ENCODE measurements at regions not wholly inside any gene's neighbourhood (a gene's known extent, or its start where the extent isn't known, plus 50 kb on each side); places are given as distances from the start of the nearest gene placed in this dataset.

DNA sequence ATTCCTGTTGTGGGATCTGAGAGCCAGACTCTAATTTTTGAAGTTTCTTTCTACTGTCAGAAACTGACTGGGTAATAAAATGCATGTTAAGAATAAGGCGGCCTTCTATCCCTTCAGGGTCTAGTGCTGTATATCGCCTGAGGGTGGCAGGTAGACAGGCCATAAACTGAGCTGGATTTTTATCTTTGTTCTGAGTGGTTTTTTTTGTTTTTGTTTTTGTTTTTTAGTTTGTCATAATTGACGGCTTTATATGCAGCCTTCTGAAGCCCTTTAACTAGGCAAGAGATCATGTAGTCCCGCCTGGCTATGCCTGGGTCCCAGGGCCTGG, 747.7 kb upstream of the ADGRB3 start:
- ChIA-PET POLR2A (ENCODE audit: partially characterized antibody) (no interaction called here), CTCF (ENCODE audit: partially characterized antibody) (no interaction called here)
- intact Hi-C loops (cut with micrococcal nuclease): no loop called here
- Histone ChIP-seq H3K27me3 (ENCODE audit: insufficient read depth, low read length) (no peaks in the 10 kb centered on the region), H3K27ac (ENCODE audit: low read depth, low read length) (no peak overlapping the region), H3K36me3 (ENCODE audit: insufficient read depth, low read length) (no peaks in the 10 kb centered on the region), H3K4me3 (ENCODE audit: low read length in 2 of 2) (no peak overlapping the region), H3K9me3 (ENCODE audit: control insufficient read depth in 1 of 2, low read length in 2 of 2) (no peaks in the 10 kb centered on the region), H3K4me1 (ENCODE audit: insufficient read depth, low read length) (no peaks in the 10 kb centered on the region)
- Mint-ChIP-seq H3K4me3 (no peak overlapping the region), H3K27ac (no peak overlapping the region), H3K36me3 (no peaks in the 10 kb centered on the region), H3K27me3 (no peaks in the 10 kb centered on the region), H3K4me1 (no peaks in the 10 kb centered on the region), H3K9me3 (peaks cover 0 to 11% (median 5%) of the 10 kb centered on the region in 8 donors)
- DNase-seq: no peak

DNA sequence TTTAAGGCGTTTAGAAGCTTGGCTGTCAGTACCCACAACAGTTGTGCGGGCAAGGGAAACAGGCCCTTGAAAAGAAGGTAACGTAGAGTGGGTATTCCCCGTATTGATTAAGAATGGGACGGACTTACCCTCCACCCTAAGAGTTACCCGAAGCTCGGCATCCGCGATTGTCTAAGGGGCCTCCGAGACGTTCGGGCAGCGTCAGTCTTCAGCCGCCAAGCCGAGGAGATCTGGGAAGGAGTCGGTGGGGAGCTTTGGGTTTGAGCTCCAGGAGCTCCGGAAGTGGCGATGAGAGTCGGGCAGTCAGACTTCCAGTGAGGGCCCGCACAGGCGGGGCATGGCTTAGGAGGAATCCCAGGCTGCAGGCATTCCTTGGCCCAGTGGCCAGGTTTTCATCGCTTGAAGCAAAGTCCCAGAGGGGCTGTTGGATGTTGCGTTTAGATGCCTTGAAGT, 748.2 kb upstream of the ADGRB3 start:
- Histone ChIP-seq H3K36me3 (ENCODE audit: insufficient read depth, low read length) (no peaks in the 10 kb centered on the region), H3K27me3 (ENCODE audit: insufficient read depth, low read length) (no peaks in the 10 kb centered on the region), H3K27ac (ENCODE audit: low read depth, low read length) (no peak overlapping the region), H3K9me3 (ENCODE audit: control insufficient read depth in 1 of 2, low read length in 2 of 2) (no peaks in the 10 kb centered on the region), H3K4me1 (ENCODE audit: insufficient read depth, low read length) (no peaks in the 10 kb centered on the region), H3K4me3 (ENCODE audit: low read length in 2 of 2) (no peak overlapping the region)
- ChIA-PET POLR2A (ENCODE audit: partially characterized antibody) (no interaction called here), CTCF (ENCODE audit: partially characterized antibody) (no interaction called here)
- Mint-ChIP-seq H3K9me3 (peaks cover 0 to 11% (median 5%) of the 10 kb centered on the region in 8 donors), H3K4me3 (no peak overlapping the region), H3K27me3 (no peaks in the 10 kb centered on the region), H3K4me1 (no peaks in the 10 kb centered on the region), H3K36me3 (no peaks in the 10 kb centered on the region), H3K27ac (no peak overlapping the region)
- intact Hi-C loops (cut with micrococcal nuclease): no loop called here
- no peak for DNase-seq

DNA sequence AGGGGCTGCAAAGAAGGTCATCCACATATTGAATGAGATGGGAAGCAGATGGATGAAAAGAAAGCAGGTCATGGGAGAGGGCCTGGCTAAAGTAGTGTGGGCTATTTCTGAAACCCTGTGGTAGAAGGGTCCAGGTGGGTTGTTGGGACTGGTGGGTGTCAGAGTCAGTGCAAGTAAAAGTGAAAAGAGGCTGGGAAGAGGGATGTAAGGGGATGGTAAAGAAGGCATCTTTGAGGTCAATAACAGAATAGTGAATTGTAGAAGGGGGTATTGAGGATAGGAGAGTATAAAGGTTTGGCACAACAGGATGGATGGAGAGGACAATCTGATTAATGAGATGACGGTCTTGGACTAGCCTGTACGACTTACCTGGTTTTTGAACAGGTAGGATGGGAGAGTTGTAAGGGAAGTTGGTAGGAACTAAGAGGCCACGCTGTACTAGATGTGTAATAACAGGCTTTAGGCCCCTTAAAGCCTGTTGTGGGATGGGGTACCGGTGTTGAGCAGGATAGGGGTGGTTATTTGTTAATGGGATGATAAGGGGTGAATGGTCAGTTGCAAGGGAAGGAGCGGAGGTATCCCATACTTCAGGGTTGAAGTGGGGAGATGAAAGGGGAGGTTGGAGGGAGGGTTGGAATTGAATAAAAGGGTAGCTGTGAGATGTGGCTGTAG, 748.9 kb upstream of the ADGRB3 start:
- Mint-ChIP-seq H3K27me3 (no peaks in the 10 kb centered on the region), H3K4me3 (no peak overlapping the region), H3K4me1 (no peaks in the 10 kb centered on the region), H3K9me3 (peaks cover 0 to 11% (median 5%) of the 10 kb centered on the region in 8 donors), H3K27ac (no peak overlapping the region), H3K36me3 (no peaks in the 10 kb centered on the region)
- no peaks in the 10 kb centered on the region for H3K9me3 ChIP-seq (ENCODE audit: control insufficient read depth in 1 of 2, low read length in 2 of 2)
- H3K4me1 ChIP-seq (ENCODE audit: insufficient read depth, low read length): no peaks in the 10 kb centered on the region
- CTCF ChIA-PET (ENCODE audit: partially characterized antibody): no interaction called here
- no peak overlapping the region for H3K27ac ChIP-seq (ENCODE audit: low read depth, low read length)
- no peaks in the 10 kb centered on the region for H3K36me3 ChIP-seq (ENCODE audit: insufficient read depth, low read length)
- no peak overlapping the region for H3K4me3 ChIP-seq (ENCODE audit: low read length in 2 of 2)
- POLR2A ChIA-PET (ENCODE audit: partially characterized antibody): no interaction called here
- H3K27me3 ChIP-seq (ENCODE audit: insufficient read depth, low read length): no peaks in the 10 kb centered on the region
- intact Hi-C loops (cut with micrococcal nuclease): no loop called here
- DNase-seq: no peak

GRCh38 chr6:67885081-67886033, 749.7 kb upstream of the ADGRB3 start:
- intact Hi-C loops (cut with micrococcal nuclease): no loop called here
- H3K27ac Mint-ChIP-seq: no peak overlapping the region
- POLR2A ChIA-PET (ENCODE audit: partially characterized antibody): no interaction called here

DNA sequence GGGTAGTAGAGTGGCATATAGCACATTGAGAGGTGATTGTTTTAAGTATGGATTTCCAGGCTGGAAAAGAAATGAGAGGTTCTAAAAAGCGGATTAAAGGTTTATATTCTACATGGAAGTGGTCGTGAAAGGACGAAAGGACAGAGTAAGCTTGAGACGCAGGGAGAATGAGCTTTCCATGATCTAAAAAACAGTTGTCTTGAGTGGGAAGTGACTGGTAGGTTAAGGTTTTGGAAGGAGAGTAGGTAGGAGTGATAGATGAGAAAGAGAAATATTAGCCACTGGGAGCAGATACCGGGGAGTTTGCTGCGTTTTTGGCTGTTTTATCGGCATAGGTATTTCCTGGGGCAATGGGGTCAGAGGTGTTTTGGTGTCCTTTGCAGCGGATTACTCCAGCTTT, 750.6 kb upstream of the ADGRB3 start:
- Histone ChIP-seq H3K4me3 (ENCODE audit: low read length in 2 of 2) (no peak overlapping the region), H3K4me1 (ENCODE audit: insufficient read depth, low read length) (no peaks in the 10 kb centered on the region), H3K27me3 (ENCODE audit: insufficient read depth, low read length) (no peaks in the 10 kb centered on the region), H3K27ac (ENCODE audit: low read depth, low read length) (no peak overlapping the region), H3K9me3 (ENCODE audit: control insufficient read depth in 1 of 2, low read length in 2 of 2) (no peaks in the 10 kb centered on the region), H3K36me3 (ENCODE audit: insufficient read depth, low read length) (no peaks in the 10 kb centered on the region)
- H3K27me3 Mint-ChIP-seq: no peaks in the 10 kb centered on the region
- ChIA-PET POLR2A (ENCODE audit: partially characterized antibody) (no interaction called here), CTCF (ENCODE audit: partially characterized antibody) (no interaction called here)
- H3K4me3 Mint-ChIP-seq: no peak overlapping the region
- no peaks in the 10 kb centered on the region for H3K4me1 Mint-ChIP-seq
- no peaks in the 10 kb centered on the region for H3K36me3 Mint-ChIP-seq
- peaks cover 0 to 14% (median 5%) of the 10 kb centered on the region in 8 donors for H3K9me3 Mint-ChIP-seq
- intact Hi-C loops (cut with micrococcal nuclease): no loop called here
- no peak for DNase-seq
- no peak overlapping the region for H3K27ac Mint-ChIP-seq

More at GRCh38 chr6:67885081-67886033, 749.7 kb upstream of the ADGRB3 start:
- Histone ChIP-seq H3K36me3 (ENCODE audit: insufficient read depth, low read length) (no peaks in the 10 kb centered on the region), H3K27me3 (ENCODE audit: insufficient read depth, low read length) (no peaks in the 10 kb centered on the region), H3K9me3 (ENCODE audit: control insufficient read depth in 1 of 2, low read length in 2 of 2) (no peaks in the 10 kb centered on the region), H3K27ac (ENCODE audit: low read depth, low read length) (no peak overlapping the region), H3K4me3 (ENCODE audit: low read length in 2 of 2) (no peak overlapping the region), H3K4me1 (ENCODE audit: insufficient read depth, low read length) (no peaks in the 10 kb centered on the region)
- Mint-ChIP-seq H3K27me3 (no peaks in the 10 kb centered on the region), H3K36me3 (no peaks in the 10 kb centered on the region), H3K4me3 (no peak overlapping the region), H3K4me1 (no peaks in the 10 kb centered on the region), H3K9me3 (peaks cover 0 to 11% (median 5%) of the 10 kb centered on the region in 8 donors)
- no peak for DNase-seq
- CTCF ChIA-PET (ENCODE audit: partially characterized antibody): no interaction called here

DNA sequence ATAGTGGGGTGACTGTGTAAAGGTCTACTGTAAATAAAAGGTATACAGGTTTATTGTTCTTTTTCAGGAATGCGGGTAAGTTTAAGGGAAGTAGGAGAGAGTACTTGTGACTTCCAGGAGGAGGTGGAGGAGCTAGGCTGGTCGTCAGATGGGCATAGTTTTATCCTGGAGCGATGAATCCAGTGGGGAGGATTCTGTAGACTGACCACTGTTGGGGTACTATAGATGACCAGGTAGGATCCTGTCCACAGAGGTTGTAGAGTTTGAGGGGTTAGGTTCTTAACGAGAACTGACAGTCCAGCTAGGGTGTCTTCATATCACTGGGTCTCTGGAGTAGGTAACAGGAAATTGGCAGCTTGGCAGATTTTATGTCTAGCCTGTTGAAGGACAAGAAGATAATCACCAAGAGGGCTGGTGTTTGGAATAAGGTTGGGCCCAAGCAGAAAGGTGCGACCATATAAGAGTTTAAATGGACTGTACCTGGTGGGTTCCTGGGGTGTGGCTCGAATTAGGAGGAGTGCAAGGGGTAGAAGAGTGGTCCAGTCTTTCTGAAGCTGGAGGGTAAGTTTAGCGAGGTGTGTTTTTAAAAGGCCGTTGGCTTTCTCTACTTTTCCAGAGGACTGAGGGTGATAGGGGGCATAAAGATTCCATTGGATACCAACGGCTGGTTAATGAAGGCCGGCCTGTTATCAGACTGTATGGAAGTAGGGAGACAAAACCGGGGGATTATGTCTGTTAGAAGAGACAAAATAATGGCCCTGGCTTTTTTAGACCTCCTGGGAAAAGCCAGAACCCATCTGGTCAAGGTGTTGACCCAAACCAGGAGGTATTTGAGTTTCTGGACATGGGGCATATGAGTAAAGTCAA, 751.3 kb upstream of the ADGRB3 start:
- H3K4me1 Mint-ChIP-seq: no peaks in the 10 kb centered on the region

More for the DNA sequence above, 751.3 kb upstream of the ADGRB3 start:
- intact Hi-C loops (cut with micrococcal nuclease): no loop called here
- H3K27ac Mint-ChIP-seq: no peak overlapping the region
- Histone ChIP-seq H3K4me3 (ENCODE audit: low read length in 2 of 2) (no peak overlapping the region), H3K27ac (ENCODE audit: low read depth, low read length) (no peak overlapping the region), H3K9me3 (ENCODE audit: control insufficient read depth in 1 of 2, low read length in 2 of 2) (no peaks in the 10 kb centered on the region), H3K27me3 (ENCODE audit: insufficient read depth, low read length) (no peaks in the 10 kb centered on the region), H3K4me1 (ENCODE audit: insufficient read depth, low read length) (no peaks in the 10 kb centered on the region), H3K36me3 (ENCODE audit: insufficient read depth, low read length) (no peaks in the 10 kb centered on the region)
- H3K9me3 Mint-ChIP-seq: peaks cover 0 to 10% (median 4%) of the 10 kb centered on the region in 8 donors
- H3K4me3 Mint-ChIP-seq: no peak overlapping the region
- POLR2A ChIA-PET (ENCODE audit: partially characterized antibody): no interaction called here
- no peaks in the 10 kb centered on the region for H3K36me3 Mint-ChIP-seq
- no peaks in the 10 kb centered on the region for H3K27me3 Mint-ChIP-seq
- CTCF ChIA-PET (ENCODE audit: partially characterized antibody): no interaction called here
- DNase-seq: no peak
